NOMO-1 (cell line): ENCODE measurements at regions not wholly inside any gene's neighbourhood (a gene's known extent, or its start where the extent isn't known, plus 50 kb on each side); places are given as distances from the start of the nearest gene placed in this dataset.

ENCODE experiments used
- DNase-seq, 2 experiments: peaks; one replicate each; lab custom pipeline; 2025; ENCODE audit not compliant: unreplicated experiment in 2 of 2; lab: John Stamatoyannopoulos, UW

GRCh38 chr14:66094001-66094727, 392.0 kb upstream of the CCDC196 start:
- DNase-seq = no peak

- DNase-seq = no peak
Measured at GRCh38 chr14:66099451-66099850, 386.7 kb upstream of the CCDC196 start.

GRCh38 chr14:66099931-66100330, 386.2 kb upstream of the CCDC196 start:
- DNase-seq = no peak

GRCh38 chr14:66101662-66102061, 384.5 kb upstream of the CCDC196 start:
- DNase-seq = no peak

- no peak for DNase-seq
Measured at GRCh38 chr14:66104486-66104885, 381.7 kb upstream of the CCDC196 start.

GRCh38 chr14:66105815-66106214, 380.4 kb upstream of the CCDC196 start:
- no peak for DNase-seq

- DNase-seq = no peak
Measured at GRCh38 chr14:66109426-66109825, 376.7 kb upstream of the CCDC196 start.

- no peak for DNase-seq
Measured at GRCh38 chr14:66111891-66112290, 374.3 kb upstream of the CCDC196 start.

- no peak for DNase-seq
Measured at GRCh38 chr14:66114071-66114470, 372.1 kb upstream of the CCDC196 start.

- no peak for DNase-seq
Measured at GRCh38 chr14:66115740-66116502, 370.2 kb upstream of the CCDC196 start.

- no peak for DNase-seq
Measured at GRCh38 chr14:66116732-66117131, 369.4 kb upstream of the CCDC196 start.

- no peak for DNase-seq
Measured at GRCh38 chr14:66117600-66117999, 368.6 kb upstream of the CCDC196 start.

GRCh38 chr14:66119606-66120231, 366.5 kb upstream of the CCDC196 start:
- no peak for DNase-seq

GRCh38 chr14:66120402-66120801, 365.8 kb upstream of the CCDC196 start:
- no peak for DNase-seq

- no peak for DNase-seq
Measured at GRCh38 chr14:66121859-66122258, 364.3 kb upstream of the CCDC196 start.

- DNase-seq = no peak
Measured at GRCh38 chr14:66129224-66129623, 356.9 kb upstream of the CCDC196 start.

- no peak for DNase-seq
Measured at GRCh38 chr14:66131111-66131510, 355.1 kb upstream of the CCDC196 start.

- DNase-seq = no peak
Measured at GRCh38 chr14:66133666-66134065, 352.5 kb upstream of the CCDC196 start.

- no peak for DNase-seq
Measured at GRCh38 chr14:66135831-66136230, 350.3 kb upstream of the CCDC196 start.

GRCh38 chr14:66137081-66137480, 349.1 kb upstream of the CCDC196 start:
- DNase-seq = no peak

- no peak for DNase-seq
Measured at GRCh38 chr14:66139432-66139831, 346.7 kb upstream of the CCDC196 start.
